Kidney (tissue), 13 donors: ENCODE measurements at regions not wholly inside any gene's neighbourhood (a gene's known extent, or its start where the extent isn't known, plus 50 kb on each side); places are given as distances from the start of the nearest gene placed in this dataset.

Experiments
- DNase-seq, 5 donors: peaks; one replicate each; pipeline ENCODE4 v3.0.0-alpha.2; 2013 to 2020
- FAIRE-seq: peaks from 2 replicates; lab custom pipeline; 2012; peaks lifted over from hg19 to GRCh38; lab: Jason Lieb, UNC
- H3K27ac ChIP-seq, 2 donors: one replicate each; pipeline ENCODE4 v1.7.0; 2013; ENCODE audit warnings: low read depth in 2 of 2, low read length in 2 of 2, inconsistent platforms in 1 of 2
- H3K27me3 ChIP-seq: one replicate; pipeline ENCODE4 v1.7.1; 2013; ENCODE audit warnings: low read length, inconsistent platforms; ENCODE audit not compliant: control insufficient read depth, insufficient read depth
- H3K36me3 ChIP-seq, 3 donors: one replicate each; pipeline versions ENCODE4 v1.7.0 to v1.7.1; 2013; ENCODE audit warnings: low read length in 3 of 3, control low read depth in 1 of 3, inconsistent platforms in 1 of 3; ENCODE audit not compliant: insufficient read depth in 3 of 3, control insufficient read depth in 2 of 3
- H3K4me1 ChIP-seq, 3 donors: one replicate each; pipeline versions ENCODE4 v1.7.0 to v1.7.1; 2013; ENCODE audit warnings: low read length in 3 of 3, inconsistent platforms in 1 of 3, low read depth in 1 of 3; ENCODE audit not compliant: control insufficient read depth in 2 of 3, insufficient read depth in 2 of 3
- H3K4me3 ChIP-seq, 3 donors: one replicate each; pipeline versions ENCODE4 v1.7.0 to v1.8.1; 2013; ENCODE audit warnings: low read length in 3 of 3, control low read depth in 1 of 3, inconsistent platforms in 1 of 3
- H3K9ac ChIP-seq, 3 donors: one replicate each; pipeline versions ENCODE4 v1.7.0 to v1.7.1; 2013; ENCODE audit warnings: low read length in 3 of 3, control low read depth in 1 of 3, inconsistent platforms in 1 of 3
- H3K9me3 ChIP-seq, 3 donors: one replicate each; pipeline versions ENCODE4 v1.7.0 to v1.7.1; 2013; ENCODE audit warnings: low read length in 3 of 3, control low read depth in 1 of 3, inconsistent platforms in 1 of 3; ENCODE audit not compliant: control insufficient read depth in 2 of 3, insufficient read depth in 1 of 3
- CTCF ChIP-seq: IDR thresholded peaks from 3 replicates; pipeline ENCODE4 v1.5.1; 2012; ENCODE audit warnings: mild to moderate bottlenecking, moderate library complexity, borderline replicate concordance; ENCODE audit not compliant: insufficient read depth; ENCODE audit errors: extremely low read depth
- intact Hi-C: fragments of 100-400 bp; cut with DNase I; formaldehyde crosslinking; loops from one replicate; pipeline ENCODE4 v1.11.1; 2022
- donor health status: control.
- donor health status: control.
- donor health status: control.
- donor health status: control.
- donor health status: control.
- donor health status: DM: yes; HTN: yes; CAD: no.
- donor health status: Normal renal cell carcinoma (clear cell type).

- TF ChIP-seq CTCF = no peak
- DNase-seq (no peak), FAIRE-seq (no peak)
- Histone ChIP-seq H3K27ac (no peak overlapping the region), H3K27me3 (no peaks in the 10 kb centered on the region), H3K36me3 (no peaks in the 10 kb centered on the region), H3K4me1 (no peaks in the 10 kb centered on the region), H3K9ac (no peak overlapping the region), H3K4me3 (no peak overlapping the region), H3K9me3 (no peaks in the 10 kb centered on the region)
- intact Hi-C loops = no loop called here
Observed at GRCh38 chr2:21253311-21254027, 129.7 kb downstream of the TDRD15 start.

- Histone ChIP-seq H3K27ac (no peak overlapping the region), H3K36me3 (no peaks in the 10 kb centered on the region), H3K4me3 (no peak overlapping the region), H3K4me1 (no peaks in the 10 kb centered on the region), H3K9ac (no peak overlapping the region), H3K27me3 (no peaks in the 10 kb centered on the region), H3K9me3 (no peaks in the 10 kb centered on the region)
- DNase-seq = no peak
- FAIRE-seq = no peak
- intact Hi-C loops = no loop called here
- TF ChIP-seq CTCF = no peak
Observed at GRCh38 chr2:21254170-21254965, 130.6 kb downstream of the TDRD15 start.

- Histone ChIP-seq H3K4me1 (no peaks in the 10 kb centered on the region), H3K9me3 (no peaks in the 10 kb centered on the region), H3K9ac (no peak overlapping the region), H3K36me3 (no peaks in the 10 kb centered on the region), H3K27ac (no peak overlapping the region), H3K27me3 (no peaks in the 10 kb centered on the region), H3K4me3 (no peak overlapping the region)
- no peak for TF ChIP-seq CTCF
- intact Hi-C loops = no loop called here
- FAIRE-seq (no peak), DNase-seq (peak in 1 of 5 donors; percentile 73)
Observed at GRCh38 chr2:21256006-21256405, 132.2 kb downstream of the TDRD15 start.
